ENCODE measurements at regions not wholly inside any gene's neighbourhood (a gene's known extent, or its start where the extent isn't known, plus 50 kb on each side); places are given as distances from the start of the nearest gene placed in this dataset.

- TF ChIP-seq CTCF (IDR thresholded peaks at IDR 0.05): no peak
- TF ChIP-seq POLR2A (IDR thresholded peaks at IDR 0.05): no peak
Measured at GRCh38 chr16:13307851-13308250, 406.5 kb downstream of the SHISA9 start.

Measured in right lobe of liver (tissue), 4 donors.